ENCODE measurements at regions not wholly inside any gene's neighbourhood (a gene's known extent, or its start where the extent isn't known, plus 50 kb on each side); places are given as distances from the start of the nearest gene placed in this dataset.
A peak's percentile ranks its signal among the peaks of the same experiment; 100 is the strongest.

- Histone ChIP-seq H3K4me3 (ENCODE audit: insufficient read depth, low read depth, low read length) (no peak overlapping the region), H3K27me3 (ENCODE audit: control insufficient read depth, insufficient read depth, low read length) (no peaks in the 10 kb centered on the region), H3K36me3 (replicated peaks; ENCODE audit: control insufficient read depth, insufficient read depth, low read length) (no peaks in the 10 kb centered on the region)
- no peak for DNase-seq
Measured at GRCh38 chr2:104127049-104127770, 726.7 kb upstream of the POU3F3 start.

GRCh38 chr2:104140361-104140760, 713.6 kb upstream of the POU3F3 start:
- H3K27me3 ChIP-seq (ENCODE audit: control insufficient read depth, insufficient read depth, low read length) = no peaks in the 10 kb centered on the region
- DNase-seq = no peak
- H3K36me3 ChIP-seq (replicated peaks; ENCODE audit: control insufficient read depth, insufficient read depth, low read length) = no peaks in the 10 kb centered on the region
- H3K4me3 ChIP-seq (ENCODE audit: insufficient read depth, low read depth, low read length) = no peak overlapping the region

GRCh38 chr2:104158191-104158590, 695.7 kb upstream of the POU3F3 start:
- no peak for DNase-seq
- H3K36me3 ChIP-seq (replicated peaks; ENCODE audit: control insufficient read depth, insufficient read depth, low read length) = no peaks in the 10 kb centered on the region
- H3K27me3 ChIP-seq (ENCODE audit: control insufficient read depth, insufficient read depth, low read length) = no peaks in the 10 kb centered on the region

GRCh38 chr2:104163611-104164130, 690.2 kb upstream of the POU3F3 start:
- Histone ChIP-seq H3K36me3 (replicated peaks; ENCODE audit: control insufficient read depth, insufficient read depth, low read length) (no peaks in the 10 kb centered on the region), H3K27me3 (ENCODE audit: control insufficient read depth, insufficient read depth, low read length) (no peaks in the 10 kb centered on the region), H3K4me3 (ENCODE audit: insufficient read depth, low read depth, low read length) (no peak overlapping the region)
- DNase-seq = no peak

More at GRCh38 chr2:104158191-104158590, 695.7 kb upstream of the POU3F3 start:
- H3K4me3 ChIP-seq (ENCODE audit: insufficient read depth, low read depth, low read length) = no peak overlapping the region

- H3K36me3 ChIP-seq (replicated peaks; ENCODE audit: control insufficient read depth, insufficient read depth, low read length) = no peaks in the 10 kb centered on the region
- DNase-seq = peak; percentile 3
- no peaks in the 10 kb centered on the region for H3K27me3 ChIP-seq (ENCODE audit: control insufficient read depth, insufficient read depth, low read length)
- no peak overlapping the region for H3K4me3 ChIP-seq (ENCODE audit: insufficient read depth, low read depth, low read length)
Measured at GRCh38 chr2:104164721-104165252, 689.1 kb upstream of the POU3F3 start.

GRCh38 chr2:104177179-104177578, 676.7 kb upstream of the POU3F3 start:
- no peaks in the 10 kb centered on the region for H3K36me3 ChIP-seq (replicated peaks; ENCODE audit: control insufficient read depth, insufficient read depth, low read length)
- H3K4me3 ChIP-seq (ENCODE audit: insufficient read depth, low read depth, low read length) = no peak overlapping the region
- DNase-seq = no peak
- no peaks in the 10 kb centered on the region for H3K27me3 ChIP-seq (ENCODE audit: control insufficient read depth, insufficient read depth, low read length)

- DNase-seq = no peak
- Histone ChIP-seq H3K27me3 (ENCODE audit: control insufficient read depth, insufficient read depth, low read length) (no peaks in the 10 kb centered on the region), H3K4me3 (ENCODE audit: insufficient read depth, low read depth, low read length) (no peak overlapping the region), H3K36me3 (replicated peaks; ENCODE audit: control insufficient read depth, insufficient read depth, low read length) (no peaks in the 10 kb centered on the region)
Measured at GRCh38 chr2:104179644-104180043, 674.3 kb upstream of the POU3F3 start.

GRCh38 chr2:104200533-104201168, 653.3 kb upstream of the POU3F3 start:
- Histone ChIP-seq H3K27me3 (ENCODE audit: control insufficient read depth, insufficient read depth, low read length) (no peaks in the 10 kb centered on the region), H3K36me3 (replicated peaks; ENCODE audit: control insufficient read depth, insufficient read depth, low read length) (no peaks in the 10 kb centered on the region), H3K4me3 (ENCODE audit: insufficient read depth, low read depth, low read length) (no peak overlapping the region)
- DNase-seq = no peak

- H3K36me3 ChIP-seq (replicated peaks; ENCODE audit: control insufficient read depth, insufficient read depth, low read length) = no peaks in the 10 kb centered on the region
- H3K4me3 ChIP-seq (ENCODE audit: insufficient read depth, low read depth, low read length) = no peak overlapping the region
- DNase-seq = peak; percentile 24
- no peaks in the 10 kb centered on the region for H3K27me3 ChIP-seq (ENCODE audit: control insufficient read depth, insufficient read depth, low read length)
Measured at GRCh38 chr2:104213758-104214157, 640.2 kb upstream of the POU3F3 start.

- peak overlapping the region; percentile 16; the same call in 1 of the 2 replicates for H3K4me3 ChIP-seq (ENCODE audit: insufficient read depth, low read depth, low read length)
- peak; percentile 13 for DNase-seq
Measured at GRCh38 chr2:104215269-104216161, 638.4 kb upstream of the POU3F3 start.

GRCh38 chr2:104233591-104233990, 620.3 kb upstream of the POU3F3 start:
- Histone ChIP-seq H3K36me3 (replicated peaks; ENCODE audit: control insufficient read depth, insufficient read depth, low read length) (no peaks in the 10 kb centered on the region), H3K27me3 (ENCODE audit: control insufficient read depth, insufficient read depth, low read length) (no peaks in the 10 kb centered on the region), H3K4me3 (ENCODE audit: insufficient read depth, low read depth, low read length) (no peak overlapping the region)
- no peak for DNase-seq

More at GRCh38 chr2:104215269-104216161, 638.4 kb upstream of the POU3F3 start:
- no peaks in the 10 kb centered on the region for H3K36me3 ChIP-seq (replicated peaks; ENCODE audit: control insufficient read depth, insufficient read depth, low read length)
- H3K27me3 ChIP-seq (ENCODE audit: control insufficient read depth, insufficient read depth, low read length) = no peaks in the 10 kb centered on the region

GRCh38 chr2:104236491-104236890, 617.4 kb upstream of the POU3F3 start:
- Histone ChIP-seq H3K36me3 (replicated peaks; ENCODE audit: control insufficient read depth, insufficient read depth, low read length) (no peaks in the 10 kb centered on the region), H3K27me3 (ENCODE audit: control insufficient read depth, insufficient read depth, low read length) (no peaks in the 10 kb centered on the region), H3K4me3 (ENCODE audit: insufficient read depth, low read depth, low read length) (no peak overlapping the region)
- no peak for DNase-seq

GRCh38 chr2:104240984-104241383, 612.9 kb upstream of the POU3F3 start:
- no peaks in the 10 kb centered on the region for H3K27me3 ChIP-seq (ENCODE audit: control insufficient read depth, insufficient read depth, low read length)
- no peak overlapping the region for H3K4me3 ChIP-seq (ENCODE audit: insufficient read depth, low read depth, low read length)
- DNase-seq = no peak
- no peaks in the 10 kb centered on the region for H3K36me3 ChIP-seq (replicated peaks; ENCODE audit: control insufficient read depth, insufficient read depth, low read length)

GRCh38 chr2:104249629-104250028, 604.3 kb upstream of the POU3F3 start:
- no peak overlapping the region for H3K4me3 ChIP-seq (ENCODE audit: insufficient read depth, low read depth, low read length)
- no peak for DNase-seq
- H3K27me3 ChIP-seq (ENCODE audit: control insufficient read depth, insufficient read depth, low read length) = no peaks in the 10 kb centered on the region
- H3K36me3 ChIP-seq (replicated peaks; ENCODE audit: control insufficient read depth, insufficient read depth, low read length) = no peaks in the 10 kb centered on the region
